GM18519 (cell line): ENCODE measurements at regions not wholly inside any gene's neighbourhood (a gene's known extent, or its start where the extent isn't known, plus 50 kb on each side); places are given as distances from the start of the nearest gene placed in this dataset.

ENCODE experiments used
- ATAC-seq: cut with Tn5 transposase; IDR thresholded peaks from one replicate; pipeline ENCODE4 v1.9.1; 2021; ENCODE audit warnings: mild to moderate bottlenecking, moderate library complexity; ENCODE audit not compliant: unreplicated experiment, low FRiP score

- ATAC-seq: no peak
These were observed 563.6 kb downstream of the TCERG1L start for GRCh38 chr10:130747946-130748345.

DNA sequence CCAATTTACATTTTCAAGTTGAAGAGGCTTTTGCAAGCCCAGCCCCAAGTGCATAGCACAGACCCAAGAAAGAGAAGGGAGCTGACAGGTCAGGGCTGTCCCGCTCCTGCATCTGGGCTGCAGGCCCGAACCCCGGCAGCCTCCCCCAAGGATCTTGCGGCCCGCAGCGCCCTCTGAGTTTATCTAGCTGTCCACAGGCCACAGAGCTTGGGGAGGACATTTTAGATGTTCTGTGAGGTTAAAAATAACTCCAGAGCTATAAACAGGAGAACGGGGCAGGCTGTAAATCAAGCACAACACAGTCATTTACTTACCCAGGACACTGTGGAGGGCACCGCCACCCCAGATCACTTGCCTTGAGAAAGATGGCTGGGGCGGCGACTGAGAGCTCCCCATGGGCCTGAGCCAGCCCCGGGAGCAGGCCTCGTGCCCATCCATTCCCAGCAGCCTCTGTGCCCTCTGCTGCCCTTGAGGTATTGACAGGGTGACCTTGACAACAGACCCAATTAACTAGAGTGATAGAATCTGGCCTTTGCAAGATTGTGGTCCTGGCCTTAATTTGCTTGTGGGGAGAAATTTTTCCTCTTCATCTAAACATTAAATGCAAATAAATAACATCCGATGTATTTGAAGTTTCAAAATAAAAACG is 563.0 kb downstream of the TCERG1L start:
- ATAC-seq: no peak

GRCh38 chr10:130749911-130750310 is 561.6 kb downstream of the TCERG1L start:
- ATAC-seq: no peak

DNA sequence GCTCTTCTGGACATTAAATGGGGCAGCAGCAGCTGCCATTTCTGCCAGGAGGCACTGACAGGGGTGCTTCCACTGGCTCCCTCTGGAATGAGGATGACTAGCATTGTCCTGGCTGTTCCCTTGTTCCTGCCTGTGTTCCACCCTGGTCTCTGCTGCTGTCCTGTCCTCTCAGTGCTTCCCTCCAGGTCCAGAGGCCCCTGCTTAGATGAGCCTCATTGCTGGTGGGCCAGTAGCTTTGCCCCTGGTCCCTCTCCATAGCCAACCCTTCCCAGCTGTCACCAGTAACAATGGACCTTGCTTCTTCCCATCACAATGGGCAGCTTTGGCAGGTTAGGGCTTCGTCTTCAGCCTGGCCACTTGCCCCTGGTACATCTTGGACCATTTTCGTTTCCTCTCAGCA is 561.1 kb downstream of the TCERG1L start:
- ATAC-seq: no peak

- ATAC-seq: no peak
These were observed 560.2 kb downstream of the TCERG1L start for GRCh38 chr10:130751106-130751840.

GRCh38 chr10:130751851-130752250 is 559.7 kb downstream of the TCERG1L start:
- ATAC-seq: no peak

- ATAC-seq: no peak
These were observed 554.9 kb downstream of the TCERG1L start for GRCh38 chr10:130756651-130757050.

- no peak for ATAC-seq
These were observed 554.2 kb downstream of the TCERG1L start for GRCh38 chr10:130757271-130757670.

GRCh38 chr10:130757821-130758489 is 553.6 kb downstream of the TCERG1L start:
- no peak for ATAC-seq

DNA sequence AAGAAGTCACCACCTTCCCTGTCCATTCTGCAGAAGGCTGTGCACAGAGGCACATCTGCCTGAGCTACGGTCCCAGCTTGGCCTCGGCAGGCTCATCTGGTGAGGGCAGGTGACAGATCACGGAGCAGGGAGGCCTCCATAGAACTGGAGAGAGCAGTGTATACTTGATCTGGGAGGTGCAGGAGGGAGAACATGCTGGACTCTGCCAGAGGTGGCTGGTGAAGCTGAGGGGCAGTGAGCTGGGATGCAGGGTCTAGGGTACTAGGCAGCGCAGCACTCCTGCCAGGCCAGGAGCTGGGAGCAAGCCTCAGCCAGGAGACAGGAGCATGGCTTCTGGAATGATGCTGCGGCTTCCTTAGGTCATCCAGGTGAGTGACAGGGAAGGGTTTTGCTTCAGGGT is 553.0 kb downstream of the TCERG1L start:
- no peak for ATAC-seq

GRCh38 chr10:130761032-130761575 is 550.4 kb downstream of the TCERG1L start:
- no peak for ATAC-seq

- ATAC-seq: no peak
These were observed 549.7 kb downstream of the TCERG1L start for GRCh38 chr10:130761788-130762301.

GRCh38 chr10:130762491-130762890 is 549.0 kb downstream of the TCERG1L start:
- no peak for ATAC-seq

DNA sequence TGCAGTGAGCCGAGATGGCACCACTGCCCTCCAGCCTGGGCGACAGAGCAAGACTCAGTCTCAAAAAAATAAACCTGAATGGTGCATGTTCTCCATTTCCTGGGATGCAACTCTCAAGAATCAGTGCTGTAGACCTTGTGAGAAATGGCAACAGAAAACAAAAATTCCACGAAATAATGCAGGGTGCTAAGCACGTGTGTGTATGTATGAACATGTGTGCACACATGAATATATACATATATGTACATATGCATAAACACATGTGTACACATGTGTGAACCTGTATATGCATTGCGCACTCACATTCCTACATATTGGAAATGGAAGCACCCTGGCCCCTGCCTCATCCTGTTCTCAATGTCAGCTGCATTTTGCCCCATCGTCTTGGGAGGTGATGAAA is 548.5 kb downstream of the TCERG1L start:
- ATAC-seq: no peak

DNA sequence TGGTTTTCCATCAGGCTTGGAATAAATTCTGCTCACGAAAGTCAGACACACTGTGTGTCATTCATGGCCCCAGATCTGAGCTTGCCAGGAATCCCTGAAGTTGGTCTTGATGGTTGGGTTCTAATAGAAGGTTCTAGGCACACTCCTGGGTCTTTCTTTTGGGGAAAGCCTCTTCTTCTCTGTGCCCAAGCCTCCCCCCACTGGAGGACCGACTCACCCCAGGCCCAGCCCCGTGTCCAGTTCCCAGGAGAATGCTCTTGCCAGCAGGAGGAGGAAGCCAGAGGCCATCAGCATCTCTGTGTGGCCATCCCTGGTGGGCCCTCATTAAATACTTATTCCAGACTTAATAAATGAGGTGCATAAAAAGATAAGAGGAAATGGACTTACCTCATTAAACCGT is 548.0 kb downstream of the TCERG1L start:
- no peak for ATAC-seq

DNA sequence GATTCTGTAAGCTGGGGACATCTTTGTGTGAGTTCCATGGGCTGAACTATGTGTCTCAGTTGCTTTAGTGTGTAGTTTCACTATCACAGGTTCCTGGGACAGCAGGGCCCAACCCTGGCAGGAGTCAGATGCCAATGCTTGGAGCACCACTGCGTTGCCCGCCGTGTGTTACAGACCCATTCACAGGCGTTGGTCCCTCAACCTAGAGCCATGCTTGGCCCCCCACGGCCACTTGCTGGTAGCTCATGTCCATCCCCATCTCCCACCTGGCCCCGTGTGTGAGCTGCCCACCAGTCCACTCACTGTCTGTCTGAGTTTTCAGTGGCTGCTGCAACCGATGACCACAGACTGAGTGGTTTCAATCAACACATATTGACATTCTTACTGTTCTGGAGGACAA is 546.9 kb downstream of the TCERG1L start:
- ATAC-seq: no peak

DNA sequence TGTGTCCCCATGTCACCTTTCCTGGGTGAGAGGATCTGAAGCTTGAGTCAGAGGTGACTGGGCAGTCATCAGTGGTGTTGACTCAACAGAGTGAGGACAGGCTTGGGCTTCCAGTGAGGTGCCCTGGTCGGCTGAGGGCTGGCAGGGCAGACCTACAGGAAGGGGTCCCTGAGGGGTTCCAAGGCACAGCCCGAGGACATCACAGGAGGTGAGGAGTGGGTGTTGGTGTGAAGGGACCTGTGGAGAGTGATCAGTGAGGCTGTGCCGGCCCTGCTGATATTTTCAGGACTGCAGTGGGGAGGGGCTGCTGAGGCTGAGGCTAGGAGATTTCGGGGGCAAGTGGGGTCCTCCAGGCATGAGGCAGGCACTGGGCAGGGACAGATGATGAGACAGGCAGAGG is 545.5 kb downstream of the TCERG1L start:
- no peak for ATAC-seq

DNA sequence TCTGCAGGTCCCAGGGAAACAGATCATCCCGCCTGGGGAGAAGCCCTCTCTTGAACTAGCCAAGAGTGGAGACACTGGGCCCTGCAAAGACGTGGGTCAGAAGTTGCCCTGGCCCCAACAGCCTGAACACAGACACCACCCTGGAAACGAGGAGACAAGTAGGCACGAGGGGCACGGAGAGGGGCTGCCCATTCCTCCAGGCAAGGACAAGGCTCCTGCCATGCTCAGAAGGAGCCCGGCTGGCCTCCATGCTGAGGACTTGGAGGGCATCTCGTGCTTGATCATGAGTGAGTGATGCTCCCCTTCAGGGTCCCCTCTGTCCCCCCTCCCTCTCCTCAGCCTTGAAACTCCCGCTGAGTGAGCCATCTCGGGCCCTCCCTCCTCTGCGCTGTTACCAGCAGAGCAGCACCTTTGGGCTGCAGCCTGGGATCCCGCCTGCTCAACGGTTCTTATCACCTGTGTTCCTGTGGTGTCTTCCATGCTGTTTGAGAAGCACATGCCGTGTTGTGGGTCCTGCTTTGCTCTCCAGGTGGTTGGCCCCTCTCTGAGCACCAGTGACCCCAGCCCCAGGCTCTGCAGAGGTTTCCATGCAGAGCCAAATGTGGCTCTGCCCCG is 544.3 kb downstream of the TCERG1L start:
- no peak for ATAC-seq

- no peak for ATAC-seq
These were observed 542.1 kb downstream of the TCERG1L start for GRCh38 chr10:130769146-130770017.
